ENCODE measurements at regions not wholly inside any gene's neighbourhood (a gene's known extent, or its start where the extent isn't known, plus 50 kb on each side); places are given as distances from the start of the nearest gene placed in this dataset.
A peak's percentile ranks its signal among the peaks of the same experiment; 100 is the strongest.

DNA sequence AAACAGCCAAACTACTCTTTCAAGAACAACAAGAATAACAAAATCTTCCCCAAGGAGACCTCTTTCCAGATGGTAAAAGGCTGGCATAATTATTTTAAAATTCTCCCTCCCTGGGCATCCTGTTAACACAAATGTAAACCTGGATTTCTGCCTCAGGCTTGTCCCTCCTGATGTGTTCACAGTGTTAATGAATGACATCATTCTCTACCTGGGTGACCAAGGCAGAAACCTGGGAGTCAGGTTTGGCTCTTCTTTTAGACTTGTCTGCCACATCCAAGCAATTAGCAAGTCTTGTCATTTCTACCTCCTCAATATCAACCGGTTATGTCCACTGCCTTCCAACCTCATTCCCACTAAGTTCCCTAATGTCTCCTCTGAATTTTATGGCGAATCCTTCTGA lies 368.7 kb upstream of the TBL1XR1 start:
- DNase-seq = no peak
- intact Hi-C loops (cut with DNase I; ENCODE audit: low total_unique reads) = no loop called here
- TF ChIP-seq, protein P1, sequence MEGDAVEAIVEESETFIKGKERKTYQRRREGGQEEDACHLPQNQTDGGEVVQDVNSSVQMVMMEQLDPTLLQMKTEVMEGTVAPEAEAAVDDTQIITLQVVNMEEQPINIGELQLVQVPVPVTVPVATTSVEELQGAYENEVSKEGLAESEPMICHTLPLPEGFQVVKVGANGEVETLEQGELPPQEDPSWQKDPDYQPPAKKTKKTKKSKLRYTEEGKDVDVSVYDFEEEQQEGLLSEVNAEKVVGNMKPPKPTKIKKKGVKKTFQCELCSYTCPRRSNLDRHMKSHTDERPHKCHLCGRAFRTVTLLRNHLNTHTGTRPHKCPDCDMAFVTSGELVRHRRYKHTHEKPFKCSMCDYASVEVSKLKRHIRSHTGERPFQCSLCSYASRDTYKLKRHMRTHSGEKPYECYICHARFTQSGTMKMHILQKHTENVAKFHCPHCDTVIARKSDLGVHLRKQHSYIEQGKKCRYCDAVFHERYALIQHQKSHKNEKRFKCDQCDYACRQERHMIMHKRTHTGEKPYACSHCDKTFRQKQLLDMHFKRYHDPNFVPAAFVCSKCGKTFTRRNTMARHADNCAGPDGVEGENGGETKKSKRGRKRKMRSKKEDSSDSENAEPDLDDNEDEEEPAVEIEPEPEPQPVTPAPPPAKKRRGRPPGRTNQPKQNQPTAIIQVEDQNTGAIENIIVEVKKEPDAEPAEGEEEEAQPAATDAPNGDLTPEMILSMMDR (IDR thresholded peaks at IDR 0.05 in 8 of 11, conservative IDR thresholded peaks at IDR 0.05 in 3 of 11) = no peak
- no peak for TF ChIP-seq POLR2A (IDR thresholded peaks at IDR 0.05)
- no peak for TF ChIP-seq POLR2AphosphoS5 (IDR thresholded peaks at IDR 0.05)
- WGBS, 5 donors = 93 to 100% (median 97%) methylated on average over 2 of the region's 2 CpGs
- Histone ChIP-seq H3K27ac (no peak overlapping the region), H3K9me3 (no peaks in the 10 kb centered on the region), H3K4me3 (no peak overlapping the region), H3K4me1 (peaks cover 0 to 13% (median 6%) of the 10 kb centered on the region in 6 donors), H3K36me3 (no peaks in the 10 kb centered on the region), H3K27me3 (replicated peaks in 1 of 7) (no peaks in the 10 kb centered on the region)

DNA sequence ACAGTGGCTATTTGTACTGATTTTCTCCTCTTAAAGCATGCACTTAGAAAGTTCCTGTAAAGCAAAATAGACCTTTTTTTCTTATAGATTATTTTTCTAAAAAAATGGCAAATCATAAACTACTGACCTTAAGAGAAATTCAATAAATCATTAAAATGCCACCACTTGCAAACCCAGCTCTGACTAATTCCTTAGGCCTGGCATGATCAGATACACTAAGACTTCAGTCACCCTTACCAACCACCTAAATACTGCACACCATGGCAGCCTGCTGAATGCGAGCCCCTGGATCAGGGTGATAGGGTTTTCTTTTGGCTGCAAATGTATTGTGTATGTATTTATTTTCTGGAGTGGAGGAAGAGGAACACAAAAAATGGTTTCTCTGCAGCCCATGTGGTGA lies 370.6 kb upstream of the TBL1XR1 start:
- Histone ChIP-seq H3K4me3 (no peak overlapping the region), H3K9me3 (no peaks in the 10 kb centered on the region), H3K4me1 (peaks cover 0 to 15% (median 6%) of the 10 kb centered on the region in 6 donors), H3K27me3 (replicated peaks in 1 of 7) (no peaks in the 10 kb centered on the region), H3K36me3 (no peaks in the 10 kb centered on the region), H3K27ac (no peak overlapping the region)
- TF ChIP-seq POLR2AphosphoS5 (IDR thresholded peaks at IDR 0.05) (no peak), POLR2A (IDR thresholded peaks at IDR 0.05) (no peak)
- TF ChIP-seq, protein P1 (IDR thresholded peaks at IDR 0.05 in 8 of 11, conservative IDR thresholded peaks at IDR 0.05 in 3 of 11) = no peak
- DNase-seq = no peak
- WGBS, 5 donors = 85 to 100% (median 93%) methylated on average over 1 of the region's 1 CpG
- intact Hi-C loops (cut with DNase I; ENCODE audit: low total_unique reads) = no loop called here

DNA sequence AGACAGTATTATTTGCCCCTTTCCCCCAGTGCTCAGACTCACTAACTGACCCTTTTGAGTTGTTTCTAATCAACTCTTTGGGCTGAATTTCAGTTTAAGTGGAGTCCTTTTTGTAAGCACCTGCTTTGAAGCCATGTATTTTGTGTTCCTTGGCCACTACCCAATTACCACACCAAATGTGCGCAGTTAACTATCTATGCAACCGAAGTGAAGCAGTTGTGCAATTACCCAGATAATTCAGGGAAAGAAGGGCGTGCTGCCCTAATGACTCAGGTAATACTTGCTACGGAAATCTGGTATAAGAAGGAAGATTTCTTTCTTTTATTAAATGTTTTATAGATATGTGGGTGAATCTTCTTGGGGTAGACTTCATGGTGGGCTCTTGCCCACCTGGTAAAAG lies 371.9 kb upstream of the TBL1XR1 start:
- intact Hi-C loops (cut with DNase I; ENCODE audit: low total_unique reads) = no loop called here
- peaks cover 0 to 15% (median 6%) of the 10 kb centered on the region in 6 donors for H3K4me1 ChIP-seq
- TF ChIP-seq POLR2AphosphoS5 (IDR thresholded peaks at IDR 0.05) = no peak
- TF ChIP-seq POLR2A (IDR thresholded peaks at IDR 0.05) = no peak
- TF ChIP-seq, protein P1 (IDR thresholded peaks at IDR 0.05 in 8 of 11, conservative IDR thresholded peaks at IDR 0.05 in 3 of 11) = no peak
- no peak overlapping the region for H3K27ac ChIP-seq
- 59 to 96% (median 83%) methylated on average over 4 of the region's 4 CpGs for WGBS, 5 donors
- no peak for DNase-seq
- H3K4me3 ChIP-seq = no peak overlapping the region
- H3K9me3 ChIP-seq = no peaks in the 10 kb centered on the region
- no peaks in the 10 kb centered on the region for H3K27me3 ChIP-seq (replicated peaks in 1 of 7)
- no peaks in the 10 kb centered on the region for H3K36me3 ChIP-seq

DNA sequence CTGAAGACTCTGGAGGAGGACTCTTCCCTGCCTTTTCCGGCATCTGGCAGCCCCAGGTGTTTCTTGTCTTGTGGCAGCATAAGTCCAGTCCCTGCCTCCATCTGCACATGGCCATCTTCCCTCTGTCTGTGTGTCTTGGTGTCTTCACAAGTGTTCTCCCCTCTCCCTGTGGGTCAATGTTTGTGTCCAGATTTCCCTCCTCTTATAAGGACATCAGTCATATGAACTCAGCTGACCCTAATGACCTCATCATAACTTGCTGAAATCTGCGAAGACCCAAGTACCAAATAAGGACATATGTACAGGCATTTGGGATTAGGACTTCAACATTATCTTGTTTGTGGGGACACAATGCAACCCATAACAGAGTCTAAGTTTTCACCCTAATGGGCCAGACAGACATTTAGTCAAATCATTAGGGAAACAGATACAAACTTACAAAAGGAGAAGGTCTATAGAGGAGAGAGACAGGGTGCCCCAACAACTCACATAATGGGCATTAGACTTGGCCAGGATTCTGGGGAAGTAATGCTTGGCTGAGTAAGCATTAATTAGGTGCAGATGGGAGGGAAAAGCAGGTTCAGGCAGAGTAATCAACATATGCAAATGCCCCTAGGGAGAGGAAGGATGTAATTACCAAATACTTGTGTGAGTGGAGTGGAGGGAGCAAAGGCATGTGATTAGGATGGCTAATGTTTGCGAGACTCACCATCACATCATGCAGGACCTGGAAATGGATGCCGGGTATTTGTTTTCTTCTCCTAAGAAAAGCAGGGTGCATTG lies 372.8 kb upstream of the TBL1XR1 start:
- H3K4me1 ChIP-seq = peaks cover 0 to 20% (median 6%) of the 10 kb centered on the region in 6 donors
- intact Hi-C loops (cut with DNase I; ENCODE audit: low total_unique reads) = no loop called here
- no peak overlapping the region for H3K4me3 ChIP-seq
- no peak for DNase-seq
- peak overlapping the region in 1 of 8 donors; percentile 16 for H3K27ac ChIP-seq
- no peaks in the 10 kb centered on the region for H3K9me3 ChIP-seq
- no peaks in the 10 kb centered on the region for H3K27me3 ChIP-seq (replicated peaks in 1 of 7)
- WGBS, 5 donors = 48 to 80% (median 62%) methylated on average over 4 of the region's 4 CpGs
- TF ChIP-seq, protein P1 (IDR thresholded peaks at IDR 0.05 in 8 of 11, conservative IDR thresholded peaks at IDR 0.05 in 3 of 11) = no peak
- TF ChIP-seq POLR2A (IDR thresholded peaks at IDR 0.05) = no peak
- TF ChIP-seq POLR2AphosphoS5 (IDR thresholded peaks at IDR 0.05) = no peak
- no peaks in the 10 kb centered on the region for H3K36me3 ChIP-seq

Data from spleen (tissue), 11 donors.